Esophagus squamous epithelium (tissue), 5 donors: ENCODE measurements at regions not wholly inside any gene's neighbourhood (a gene's known extent, or its start where the extent isn't known, plus 50 kb on each side); places are given as distances from the start of the nearest gene placed in this dataset.
A peak's percentile ranks its signal among the peaks of the same experiment; 100 is the strongest.

Experiments
- DNase-seq: peaks from one replicate; lab custom pipeline; 2025; lab: John Stamatoyannopoulos, UW
- H3K27ac ChIP-seq, 4 donors: fragments of 200-600 bp; sonication (generic); one replicate each; pipeline ENCODE4 v1.5.1; 2016 to 2019; ENCODE audit warnings: mild to moderate bottlenecking in 1 of 4
- H3K27me3 ChIP-seq, 4 donors: fragments of 200-600 bp; sonication (generic); 1 replicate in 3 of 4; 2 replicates in 1 of 4; pipeline versions ENCODE4 v1.5.1 to v1.6.0; 2017 to 2021; ENCODE audit warnings: antibody characterized with exemption in 1 of 4
- H3K36me3 ChIP-seq, 3 donors: fragments of 200-600 bp; sonication (generic); one replicate each; pipeline ENCODE4 v1.5.1; 2016 to 2019
- H3K4me1 ChIP-seq, 3 donors: fragments of 200-600 bp; sonication (generic); one replicate each; pipeline ENCODE4 v1.5.1; 2017 to 2019
- H3K4me3 ChIP-seq, 4 donors: fragments of 200-600 bp; sonication (generic); 1 replicate in 3 of 4; 2 replicates in 1 of 4; pipeline ENCODE4 v1.5.1; 2016 to 2019; ENCODE audit warnings: mild to moderate bottlenecking in 2 of 4, moderate library complexity in 1 of 4
- H3K9me3 ChIP-seq, 3 donors: fragments of 200-600 bp; sonication (generic); one replicate each; pipeline ENCODE4 v1.5.1; 2016 to 2019
- CTCF ChIP-seq, 6 experiments: fragments of 450-650 bp in 4 of 6; fragments of 200-600 bp in 2 of 6; sonication (generic) in 2 of 6; IDR thresholded peaks; one replicate each; pipeline ENCODE4 v1.5.1; 2016 to 2019; ENCODE audit warnings: antibody characterized with exemption in 6 of 6, mild to moderate bottlenecking in 4 of 6, moderate library complexity in 4 of 6
- POLR2A ChIP-seq, 4 donors: fragments of 450-650 bp; IDR thresholded peaks; one replicate each; pipeline ENCODE4 v1.6.1; 2017; ENCODE audit warnings: antibody characterized with exemption in 4 of 4, mild to moderate bottlenecking in 4 of 4, moderate library complexity in 3 of 4
- WGBS, 2 donors: methylation state at CpG; one replicate each; pipeline ENCODE4 v1.1.5; 2018; 5-methylcytosine and 5-hydroxymethylcytosine counted together
- intact Hi-C: fragments of 100-400 bp; cut with DNase I; formaldehyde crosslinking; loops from one replicate; pipeline ENCODE4 v1.15.0; 2022
- donor health status: DM: yes; HTN: yes; CAD: no.

- Histone ChIP-seq H3K4me1 (no peaks in the 10 kb centered on the region), H3K27me3 (no peaks in the 10 kb centered on the region), H3K27ac (no peak overlapping the region), H3K36me3 (no peaks in the 10 kb centered on the region), H3K9me3 (no peaks in the 10 kb centered on the region), H3K4me3 (no peak overlapping the region)
- DNase-seq, result no peak
- TF ChIP-seq CTCF (IDR thresholded peaks at IDR 0.05) (no peak), POLR2A (IDR thresholded peaks at IDR 0.05) (no peak)
- intact Hi-C loops, result no loop called here
- 81 to 88% methylated on average over 4 to 6 of the region's 7 CpGs for WGBS, 2 donors
Observed at GRCh38 chr15:62684123-62684808, 358.3 kb upstream of the TPM1 start.

GRCh38 chr15:62691008-62691407 lies 351.5 kb upstream of the TPM1 start:
- H3K4me3 ChIP-seq, result no peak overlapping the region
- 47 to 70% methylated on average over 1 to 2 of the region's 2 CpGs for WGBS, 2 donors
- no peak for DNase-seq
- H3K4me1 ChIP-seq, result no peaks in the 10 kb centered on the region
- no peaks in the 10 kb centered on the region for H3K9me3 ChIP-seq
- H3K36me3 ChIP-seq, result peaks cover 0 to 16% (median 0%) of the 10 kb centered on the region in 3 donors
- H3K27me3 ChIP-seq, result no peaks in the 10 kb centered on the region
- H3K27ac ChIP-seq, result no peak overlapping the region
- TF ChIP-seq POLR2A (IDR thresholded peaks at IDR 0.05) (no peak), CTCF (IDR thresholded peaks at IDR 0.05) (no peak)
- intact Hi-C loops, result no loop called here

- Histone ChIP-seq H3K27me3 (no peaks in the 10 kb centered on the region), H3K4me1 (no peaks in the 10 kb centered on the region), H3K36me3 (peaks cover 0 to 45% (median 0%) of the 10 kb centered on the region in 3 donors), H3K9me3 (no peaks in the 10 kb centered on the region), H3K27ac (no peak overlapping the region), H3K4me3 (no peak overlapping the region)
- DNase-seq, result no peak
- TF ChIP-seq CTCF (IDR thresholded peaks at IDR 0.05) (no peak), POLR2A (IDR thresholded peaks at IDR 0.05) (no peak)
- intact Hi-C loops, result no loop called here
- 83 to 88% methylated on average over 1 to 15 of the region's 23 CpGs for WGBS, 2 donors
Observed at GRCh38 chr15:62697636-62698035, 344.9 kb upstream of the TPM1 start.

GRCh38 chr15:62698646-62699045 lies 343.9 kb upstream of the TPM1 start:
- no peaks in the 10 kb centered on the region for H3K4me1 ChIP-seq
- intact Hi-C loops, result no loop called here
- H3K36me3 ChIP-seq, result peaks cover 0 to 52% (median 0%) of the 10 kb centered on the region in 3 donors
- H3K27ac ChIP-seq, result no peak overlapping the region
- no peak overlapping the region for H3K4me3 ChIP-seq
- WGBS, 2 donors, result 82 to 87% methylated on average over 6 to 8 of the region's 8 CpGs
- TF ChIP-seq CTCF (IDR thresholded peaks at IDR 0.05) (no peak), POLR2A (IDR thresholded peaks at IDR 0.05) (no peak)
- no peaks in the 10 kb centered on the region for H3K9me3 ChIP-seq
- H3K27me3 ChIP-seq, result no peaks in the 10 kb centered on the region
- no peak for DNase-seq

- no peak for TF ChIP-seq POLR2A (IDR thresholded peaks at IDR 0.05)
- TF ChIP-seq CTCF (IDR thresholded peaks at IDR 0.05), result peak in 1 of 6 experiments; percentile 28
- H3K4me1 ChIP-seq, result no peaks in the 10 kb centered on the region
- intact Hi-C loops, result no loop called here
- no peak overlapping the region for H3K27ac ChIP-seq
- H3K27me3 ChIP-seq, result no peaks in the 10 kb centered on the region
- DNase-seq, result no peak
- no peak overlapping the region for H3K4me3 ChIP-seq
- H3K36me3 ChIP-seq, result peaks cover 0 to 22% (median 0%) of the 10 kb centered on the region in 3 donors
- 37 to 57% methylated on average over 2 of the region's 2 CpGs for WGBS, 2 donors
- H3K9me3 ChIP-seq, result no peaks in the 10 kb centered on the region
Observed at GRCh38 chr15:62706317-62706716, 336.2 kb upstream of the TPM1 start.
